ENCODE measurements at regions not wholly inside any gene's neighbourhood (a gene's known extent, or its start where the extent isn't known, plus 50 kb on each side); places are given as distances from the start of the nearest gene placed in this dataset.

- Histone ChIP-seq H3K4me1 (ENCODE audit: insufficient read depth) (no peaks in the 10 kb centered on the region), H3K79me2 (ENCODE audit: insufficient read depth) (no peaks in the 10 kb centered on the region), H2AFZ (no peak overlapping the region), H4K20me1 (ENCODE audit: insufficient read depth) (no peaks in the 10 kb centered on the region), H3K4me3 (no peak overlapping the region), H3K9me3 (ENCODE audit: low read depth) (no peaks in the 10 kb centered on the region), H3F3A (ENCODE audit: insufficient read depth) (no peaks in the 10 kb centered on the region; the same call in 1 of the 2 replicates), H3K9me2 (ENCODE audit: insufficient read depth) (no peaks in the 10 kb centered on the region), H3K4me2 (ENCODE audit: unreplicated experiment) (no peak overlapping the region), H3K27ac (no peak overlapping the region), H3K9ac (no peak overlapping the region), H3K27me3 (replicated peaks; ENCODE audit: insufficient read depth) (peaks cover 17% of the 10 kb centered on the region), H3K36me3 (ENCODE audit: low read depth) (no peaks in the 10 kb centered on the region)
- no peak for DNase-seq
- no peak for TF ChIP-seq EZH2 (IDR thresholded peaks at IDR 0.05; ENCODE audit: insufficient read depth, poor library complexity, severe bottlenecking)
- TF ChIP-seq EZH2phosphoT487 (IDR thresholded peaks at IDR 0.05; ENCODE audit: insufficient read depth, low read depth), result no peak
- in situ Hi-C loops (cut with MboI), result loop anchor here (25.0 kb wide), 1 partner anchor 899 kb away; no protein-coding TSS in a partner anchor
- WGBS, 2 experiments (ENCODE audit: low coverage in 1 of 2, low lambda C conversion rate in 2 of 2, missing lambda C conversion rate in 2 of 2), result 70 to 76% methylated on average over 4 of the region's 4 CpGs
These were observed 172.7 kb downstream of the ANAPC1 start for GRCh38 chr2:111711270-111711669.

- WGBS, 2 experiments (ENCODE audit: low coverage in 1 of 2, low lambda C conversion rate in 2 of 2, missing lambda C conversion rate in 2 of 2), result 62 to 69% methylated on average over 7 of the region's 7 CpGs
- H2AFZ ChIP-seq, result no peak overlapping the region
- TF ChIP-seq EZH2 (IDR thresholded peaks at IDR 0.05; ENCODE audit: insufficient read depth, poor library complexity, severe bottlenecking) (no peak), EZH2phosphoT487 (IDR thresholded peaks at IDR 0.05; ENCODE audit: insufficient read depth, low read depth) (no peak)
- H3K4me3 ChIP-seq, result no peak overlapping the region
- no peak overlapping the region for H3K4me2 ChIP-seq (ENCODE audit: unreplicated experiment)
- no peak overlapping the region for H3K9ac ChIP-seq
- H3K9me2 ChIP-seq (ENCODE audit: insufficient read depth), result no peaks in the 10 kb centered on the region
- no peaks in the 10 kb centered on the region for H3K36me3 ChIP-seq (ENCODE audit: low read depth)
- H4K20me1 ChIP-seq (ENCODE audit: insufficient read depth), result no peaks in the 10 kb centered on the region
- H3K27me3 ChIP-seq (replicated peaks; ENCODE audit: insufficient read depth), result peaks cover 15% of the 10 kb centered on the region
- H3F3A ChIP-seq (ENCODE audit: insufficient read depth), result no peaks in the 10 kb centered on the region; the same call in 1 of the 2 replicates
- no peak overlapping the region for H3K27ac ChIP-seq
- no peaks in the 10 kb centered on the region for H3K79me2 ChIP-seq (ENCODE audit: insufficient read depth)
- in situ Hi-C loops (cut with MboI), result loop anchor here (25.0 kb wide), 1 partner anchor 900 kb away; no protein-coding TSS in a partner anchor
- no peaks in the 10 kb centered on the region for H3K4me1 ChIP-seq (ENCODE audit: insufficient read depth)
- no peak for DNase-seq
- no peaks in the 10 kb centered on the region for H3K9me3 ChIP-seq (ENCODE audit: low read depth)
These were observed 171.6 kb downstream of the ANAPC1 start for GRCh38 chr2:111712361-111712760.

GRCh38 chr2:111712940-111713515 is 171.0 kb downstream of the ANAPC1 start:
- WGBS, 2 experiments (ENCODE audit: low coverage in 1 of 2, low lambda C conversion rate in 2 of 2, missing lambda C conversion rate in 2 of 2), result 83 to 84% methylated on average over 5 of the region's 5 CpGs
- H4K20me1 ChIP-seq (ENCODE audit: insufficient read depth), result no peaks in the 10 kb centered on the region
- no peak for TF ChIP-seq EZH2phosphoT487 (IDR thresholded peaks at IDR 0.05; ENCODE audit: insufficient read depth, low read depth)
- TF ChIP-seq EZH2 (IDR thresholded peaks at IDR 0.05; ENCODE audit: insufficient read depth, poor library complexity, severe bottlenecking), result no peak
- H3K4me1 ChIP-seq (ENCODE audit: insufficient read depth), result no peaks in the 10 kb centered on the region
- no peak overlapping the region for H3K4me3 ChIP-seq
- H3K27me3 ChIP-seq (replicated peaks; ENCODE audit: insufficient read depth), result peaks cover 12% of the 10 kb centered on the region; the same call in 1 of the 2 replicates
- no peak overlapping the region for H3K27ac ChIP-seq
- no peak overlapping the region for H3K4me2 ChIP-seq (ENCODE audit: unreplicated experiment)
- H3K9me3 ChIP-seq (ENCODE audit: low read depth), result no peaks in the 10 kb centered on the region
- DNase-seq, result no peak
- no peaks in the 10 kb centered on the region for H3K79me2 ChIP-seq (ENCODE audit: insufficient read depth)
- no peaks in the 10 kb centered on the region for H3K36me3 ChIP-seq (ENCODE audit: low read depth)
- no peak overlapping the region for H3K9ac ChIP-seq
- in situ Hi-C loops (cut with MboI), result loop anchor here (25.0 kb wide), 1 partner anchor 901 kb away; no protein-coding TSS in a partner anchor
- no peaks in the 10 kb centered on the region for H3K9me2 ChIP-seq (ENCODE audit: insufficient read depth)
- H2AFZ ChIP-seq, result no peak overlapping the region
- no peaks in the 10 kb centered on the region; the same call in 1 of the 2 replicates for H3F3A ChIP-seq (ENCODE audit: insufficient read depth)

GRCh38 chr2:111715987-111716904 is 167.7 kb downstream of the ANAPC1 start:
- H3K27ac ChIP-seq, result no peak overlapping the region
- H2AFZ ChIP-seq, result no peak overlapping the region
- H3K36me3 ChIP-seq (ENCODE audit: low read depth), result no peaks in the 10 kb centered on the region
- no peaks in the 10 kb centered on the region for H3K9me2 ChIP-seq (ENCODE audit: insufficient read depth)
- no peak overlapping the region for H3K9ac ChIP-seq
- H3K4me3 ChIP-seq, result no peak overlapping the region
- no peak overlapping the region for H3K4me2 ChIP-seq (ENCODE audit: unreplicated experiment)
- 0 out of 2 replicates have a peak, but pooled peaks cover 4% of the 10 kb centered on the region for H3K27me3 ChIP-seq (replicated peaks; ENCODE audit: insufficient read depth)
- TF ChIP-seq EZH2 (IDR thresholded peaks at IDR 0.05; ENCODE audit: insufficient read depth, poor library complexity, severe bottlenecking), result no peak
- TF ChIP-seq EZH2phosphoT487 (IDR thresholded peaks at IDR 0.05; ENCODE audit: insufficient read depth, low read depth), result no peak
- no peaks in the 10 kb centered on the region for H3F3A ChIP-seq (ENCODE audit: insufficient read depth)
- no peaks in the 10 kb centered on the region for H3K4me1 ChIP-seq (ENCODE audit: insufficient read depth)
- DNase-seq, result no peak
- no peaks in the 10 kb centered on the region for H4K20me1 ChIP-seq (ENCODE audit: insufficient read depth)
- in situ Hi-C loops (cut with MboI), result loop anchor here (25.0 kb wide), 1 partner anchor 904 kb away; no protein-coding TSS in a partner anchor
- no peaks in the 10 kb centered on the region for H3K9me3 ChIP-seq (ENCODE audit: low read depth)
- WGBS, 2 experiments (ENCODE audit: low coverage in 1 of 2, low lambda C conversion rate in 2 of 2, missing lambda C conversion rate in 2 of 2), result 77 to 79% methylated on average over 13 of the region's 13 CpGs
- no peaks in the 10 kb centered on the region for H3K79me2 ChIP-seq (ENCODE audit: insufficient read depth)

All from GM23248 (cell line).